CD4-positive, alpha-beta T cell treated with Interleukin-2 at 100 ng/mL for 4 hours (primary cell): ENCODE measurements at regions not wholly inside any gene's neighbourhood (a gene's known extent, or its start where the extent isn't known, plus 50 kb on each side); places are given as distances from the start of the nearest gene placed in this dataset.
A peak's percentile ranks its signal among the peaks of the same experiment; 100 is the strongest.

Experiments used
- DNase-seq: peaks from one replicate; pipeline ENCODE4 v3.0.0-alpha.2; 2020; ENCODE audit warnings: low spot score

DNA sequence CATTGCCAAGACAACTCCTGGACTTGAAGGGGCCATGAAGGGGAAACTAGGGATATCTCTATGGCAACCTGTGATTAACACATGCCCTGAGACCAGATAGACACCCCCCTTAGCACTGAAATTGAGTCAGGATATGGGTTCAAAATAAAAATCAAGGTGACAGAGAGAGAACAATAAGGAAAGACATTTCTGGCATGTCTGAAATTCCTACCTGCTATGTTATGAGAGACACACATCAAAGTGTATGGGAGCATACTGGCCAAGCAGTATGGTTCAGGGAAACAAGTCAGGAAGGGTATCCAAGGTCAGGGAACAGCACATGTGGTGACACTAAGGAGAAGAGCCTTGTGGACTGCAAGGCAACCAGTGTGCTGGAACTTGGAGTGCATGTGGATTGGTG is 388.7 kb downstream of the SHQ1 start:
- no peak for DNase-seq

DNA sequence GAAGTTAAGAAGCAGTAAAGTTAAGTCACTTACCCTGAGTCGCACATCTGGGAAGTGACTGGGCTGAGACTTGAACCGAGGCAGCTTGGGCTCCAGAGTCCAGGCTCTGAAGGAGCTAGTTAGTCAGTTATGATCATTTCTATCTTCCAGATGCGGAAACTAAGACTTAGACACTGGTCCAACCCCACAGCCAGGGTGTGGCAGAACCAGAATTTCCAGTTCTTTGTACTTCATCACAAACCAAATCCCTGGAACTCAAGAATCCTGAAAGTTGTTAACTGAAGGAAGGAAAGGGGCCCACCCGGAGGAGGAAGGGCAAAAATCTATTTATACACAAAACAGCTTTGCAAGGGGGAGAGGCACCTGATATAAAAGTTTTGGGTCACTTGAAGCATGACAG is 389.9 kb downstream of the SHQ1 start:
- no peak for DNase-seq

DNA sequence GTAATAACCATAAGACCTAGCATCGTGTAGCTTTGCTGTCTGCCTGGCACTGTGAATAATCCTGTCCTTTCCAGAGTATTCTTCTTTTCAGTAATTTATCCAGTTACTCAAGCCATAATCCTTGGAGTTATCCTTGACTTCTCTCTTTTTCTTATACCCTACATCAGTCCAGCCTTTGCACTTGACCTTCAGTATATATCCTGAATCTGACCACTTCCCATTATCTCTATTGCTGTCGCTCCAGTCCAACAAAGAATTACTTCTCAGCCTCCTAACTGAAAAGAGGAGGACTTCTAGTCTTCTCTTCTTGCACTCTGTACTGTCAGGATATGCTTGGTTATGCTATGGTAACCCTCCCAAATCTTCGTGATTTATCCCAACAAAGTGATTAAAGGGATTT is 393.8 kb downstream of the SHQ1 start:
- DNase-seq = no peak

DNA sequence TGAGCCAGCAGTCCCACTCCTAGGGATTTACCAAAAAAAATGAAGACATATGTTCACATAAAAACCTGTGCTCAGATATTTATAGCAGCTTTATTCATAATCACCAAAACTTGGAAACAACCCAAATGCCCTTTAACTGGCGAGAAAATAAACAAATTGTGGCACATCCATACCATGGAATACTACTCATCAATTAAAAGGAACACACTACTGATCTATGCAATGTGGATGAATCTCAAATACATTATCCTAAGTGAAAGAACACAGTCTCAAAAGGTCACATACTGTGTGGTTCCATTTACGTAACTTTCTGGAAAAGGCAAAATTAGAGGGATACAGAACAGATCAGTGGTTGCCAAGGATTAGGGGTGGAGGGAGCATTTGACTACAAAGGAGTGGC is 394.5 kb downstream of the SHQ1 start:
- no peak for DNase-seq

DNA sequence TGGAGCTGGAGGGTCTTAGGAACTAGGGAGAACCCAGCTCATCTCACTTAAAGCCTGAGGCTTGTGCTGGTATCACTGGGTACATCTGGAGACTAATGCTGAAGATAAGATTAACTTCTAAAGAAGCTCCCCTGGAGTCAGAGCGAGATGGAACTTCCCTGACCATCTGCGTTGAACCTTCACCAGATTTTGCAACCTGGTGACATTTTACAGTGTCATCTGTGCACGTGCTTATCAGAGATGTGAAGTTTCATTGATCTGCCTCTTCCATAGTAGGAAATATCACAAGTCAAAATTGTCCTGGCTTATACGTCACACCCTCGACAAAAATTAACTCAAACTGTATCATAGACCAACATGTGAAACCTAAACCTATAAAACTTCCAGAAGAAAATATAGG is 395.5 kb downstream of the SHQ1 start:
- no peak for DNase-seq

DNA sequence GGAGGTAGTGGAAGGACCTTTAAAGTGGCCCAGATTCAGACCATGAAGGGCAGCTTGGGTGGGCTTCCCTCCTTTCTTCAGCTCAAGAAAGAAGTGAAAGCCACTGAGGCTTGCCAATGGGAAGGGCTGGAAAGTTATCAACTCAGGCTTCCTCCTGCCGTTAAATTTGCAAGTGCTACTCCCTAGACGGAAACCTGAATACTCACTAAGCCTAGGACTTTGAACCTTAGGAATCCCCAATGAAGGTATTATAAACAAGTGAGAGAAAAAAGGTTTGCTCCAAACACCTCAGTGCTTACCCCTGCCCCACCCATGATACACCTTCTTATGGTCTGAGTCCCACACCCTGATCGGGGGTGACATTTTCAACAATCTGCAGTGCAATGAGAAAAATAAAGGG is 396.4 kb downstream of the SHQ1 start:
- DNase-seq = no peak

DNA sequence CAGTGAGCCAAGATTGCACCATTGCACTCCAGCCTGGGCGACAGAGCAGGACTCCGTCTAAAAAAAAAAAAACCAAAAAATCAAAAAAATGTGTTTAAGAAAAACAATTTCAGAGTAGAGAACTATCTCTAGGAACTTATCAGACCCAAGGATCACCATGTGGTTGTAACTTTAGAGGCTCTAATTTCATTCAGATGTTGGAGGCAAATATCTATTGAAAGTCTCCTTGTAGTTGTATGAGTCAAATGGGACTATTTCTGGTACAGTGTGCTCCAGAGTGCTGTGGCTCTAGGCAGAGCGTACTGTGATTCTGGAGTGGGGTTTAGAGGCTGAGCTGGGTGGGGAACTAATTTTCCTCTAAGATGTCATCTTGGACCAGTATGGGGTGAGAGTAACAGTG is 398.7 kb downstream of the SHQ1 start:
- no peak for DNase-seq

DNA sequence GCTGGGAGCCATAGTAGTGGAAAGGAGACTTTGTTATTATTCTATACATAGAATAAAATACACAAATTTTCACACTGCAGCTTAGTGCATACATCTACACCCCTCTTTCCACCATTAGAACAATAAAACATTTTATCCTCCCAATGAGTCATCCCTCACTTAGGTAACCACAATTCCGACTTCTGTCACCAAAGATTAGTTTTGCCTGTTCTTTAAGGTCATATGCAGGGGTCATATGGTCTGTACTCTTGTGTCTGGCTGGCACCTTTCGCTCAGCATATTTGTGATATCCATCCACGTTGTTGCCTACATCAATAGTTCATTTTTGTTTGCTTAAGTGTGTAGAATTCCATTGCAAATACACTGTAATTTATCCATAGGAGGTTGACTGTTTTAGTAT is 399.4 kb downstream of the SHQ1 start:
- no peak for DNase-seq

DNA sequence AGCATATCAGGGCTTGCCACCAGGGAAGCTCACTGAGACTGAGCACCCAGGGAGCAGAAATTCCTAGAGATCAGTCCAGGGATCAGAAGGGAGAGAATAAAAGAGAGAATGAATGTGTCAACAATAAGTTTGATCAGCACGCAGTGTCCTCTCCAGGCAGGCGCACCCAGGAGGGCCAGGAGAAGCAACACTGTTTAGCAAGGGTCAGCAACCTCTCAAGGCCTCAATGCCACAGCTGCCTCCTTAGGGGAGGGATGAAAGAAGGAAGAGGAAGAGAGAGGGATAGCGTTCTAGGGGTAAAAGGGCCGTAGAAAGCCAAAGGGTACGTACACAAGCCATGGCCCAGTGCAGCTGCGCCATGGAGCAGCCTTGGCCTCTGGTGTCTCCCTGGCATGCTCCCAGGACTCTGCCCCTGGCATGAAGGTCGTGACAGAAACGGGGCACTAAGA is 399.8 kb downstream of the SHQ1 start:
- no peak for DNase-seq

DNA sequence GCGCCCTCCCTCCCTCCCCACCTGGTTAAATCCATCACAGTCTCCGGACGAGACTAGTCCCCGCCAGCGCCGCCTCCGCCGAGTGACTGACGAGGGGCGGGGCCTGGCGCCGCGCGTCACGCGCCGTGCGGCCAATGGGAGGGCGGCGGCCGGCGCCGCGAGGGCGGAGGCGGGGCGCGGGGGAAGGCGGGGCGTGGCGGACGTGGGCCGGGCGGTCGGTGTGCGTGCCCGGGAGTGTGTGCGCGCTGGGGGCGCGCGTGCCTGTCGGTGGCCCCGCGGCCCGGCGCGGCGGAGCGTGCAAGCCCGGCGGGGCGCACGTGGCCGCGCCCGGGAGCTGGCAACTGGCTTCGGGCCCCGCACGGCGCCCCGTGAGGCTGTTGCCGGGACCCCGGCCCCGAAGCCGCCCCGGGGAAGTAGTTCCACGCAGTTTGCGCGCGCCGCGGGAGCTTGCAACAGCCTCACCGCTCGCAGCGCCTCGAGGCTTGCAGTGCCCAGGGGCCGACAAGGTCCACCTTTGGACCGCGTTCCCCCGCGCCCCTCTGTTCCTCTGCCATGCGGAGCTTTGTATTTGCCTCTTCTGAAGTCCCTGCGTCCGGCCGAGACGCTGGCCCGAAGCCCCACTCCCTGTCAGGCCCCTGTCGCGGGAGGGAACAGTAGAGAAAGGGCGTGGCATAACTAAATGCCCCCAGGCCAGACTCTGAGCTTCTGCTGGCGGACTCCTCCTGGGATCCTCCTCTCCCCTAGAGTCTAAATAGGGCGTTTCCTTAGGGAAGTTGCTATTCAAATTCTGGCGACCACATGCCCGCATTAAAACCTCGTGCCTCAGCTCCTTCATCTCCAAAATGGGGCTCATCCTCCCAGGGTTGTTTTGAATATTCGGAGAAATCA is 400.9 kb downstream of the SHQ1 start:
- DNase-seq = peak; percentile 93

DNA sequence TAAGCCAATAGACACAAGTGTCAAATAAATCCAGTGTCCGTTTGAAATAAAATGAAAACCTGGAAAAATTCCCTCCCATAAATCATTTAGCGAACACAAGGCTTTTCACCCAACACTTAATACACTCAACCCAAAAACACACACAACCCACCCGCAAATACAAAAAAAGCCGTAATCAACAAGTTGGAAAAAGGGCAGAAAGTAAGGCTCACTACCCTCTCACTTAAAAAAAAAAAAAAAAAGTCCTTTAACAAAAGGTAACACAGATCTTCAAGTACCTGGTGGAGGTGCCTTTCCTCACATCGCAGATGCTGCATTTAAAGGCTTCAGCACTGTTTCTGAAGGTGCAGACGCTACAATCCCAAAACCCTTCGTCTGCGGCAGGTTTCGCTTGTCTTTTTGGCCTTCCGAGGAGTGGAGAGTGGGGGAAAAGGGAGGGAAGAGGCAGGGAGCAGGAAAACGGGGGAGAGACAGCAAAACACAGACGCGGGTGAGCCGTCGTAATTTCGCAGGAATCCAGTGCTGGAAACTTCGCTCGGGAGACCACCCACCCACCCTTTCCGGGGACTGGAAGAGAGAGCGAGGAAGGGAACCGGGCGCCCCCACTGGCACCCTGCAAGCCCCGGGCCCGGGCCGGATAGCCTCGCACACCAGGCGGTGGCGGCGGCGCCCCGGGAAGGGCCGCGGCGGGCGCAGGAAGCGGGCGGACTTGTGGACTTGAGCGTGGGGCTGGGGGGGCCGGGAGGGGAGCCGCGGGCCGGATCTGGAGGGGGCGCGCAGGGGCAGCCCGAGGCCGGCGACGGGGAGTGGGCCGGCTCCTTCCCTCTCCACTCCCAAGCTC is 401.8 kb downstream of the SHQ1 start, which contains the start of gene RYBP:
RYBP (minus strand) TSS at position 404 of the 841 bp plus-strand sequence.
- DNase-seq = peak; percentile 36

DNA sequence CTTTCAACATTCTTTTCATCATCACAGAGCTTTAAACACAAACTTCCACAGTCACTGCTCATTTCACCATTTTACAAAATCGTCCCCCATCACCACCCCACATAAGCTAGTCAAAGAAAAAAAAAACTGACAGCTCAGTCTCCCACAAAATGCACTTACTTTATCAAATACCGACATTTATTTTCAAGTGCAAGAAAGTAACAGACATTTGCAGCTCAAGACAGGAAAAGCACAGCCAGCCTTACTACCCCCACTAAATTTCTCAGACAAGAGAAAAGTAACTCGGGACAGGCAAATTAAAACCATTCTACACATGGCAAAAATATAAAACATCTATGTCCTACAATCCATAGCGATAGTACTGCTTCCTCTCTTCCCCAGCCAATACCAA is 402.4 kb downstream of the SHQ1 start:
- DNase-seq = no peak

DNA sequence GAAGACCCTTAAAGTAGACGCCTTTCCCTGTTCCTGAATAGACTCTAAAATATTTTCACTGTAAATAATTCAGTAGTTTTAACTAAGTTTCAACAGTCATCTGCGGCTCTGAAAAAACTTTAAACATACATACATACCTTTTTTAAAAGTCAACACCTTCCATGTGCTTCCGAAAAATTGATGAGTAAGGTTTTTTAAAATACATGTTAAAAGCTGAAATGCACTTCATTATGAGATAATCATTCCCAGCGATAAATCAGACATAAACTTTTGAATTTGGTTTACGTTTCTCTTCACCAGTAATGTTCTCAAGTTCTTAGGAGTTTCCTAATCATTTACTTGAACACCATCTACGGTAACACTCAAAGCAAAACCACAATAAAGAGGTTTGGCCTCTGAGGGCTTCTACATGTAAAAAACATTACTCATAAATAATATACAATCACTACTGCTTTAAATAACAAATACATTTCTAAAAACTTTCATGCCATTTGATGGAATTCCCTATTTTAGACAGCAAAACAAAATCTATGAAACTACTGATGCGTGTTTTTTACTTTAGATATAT is 403.5 kb downstream of the SHQ1 start:
- DNase-seq = peak; percentile 72

DNA sequence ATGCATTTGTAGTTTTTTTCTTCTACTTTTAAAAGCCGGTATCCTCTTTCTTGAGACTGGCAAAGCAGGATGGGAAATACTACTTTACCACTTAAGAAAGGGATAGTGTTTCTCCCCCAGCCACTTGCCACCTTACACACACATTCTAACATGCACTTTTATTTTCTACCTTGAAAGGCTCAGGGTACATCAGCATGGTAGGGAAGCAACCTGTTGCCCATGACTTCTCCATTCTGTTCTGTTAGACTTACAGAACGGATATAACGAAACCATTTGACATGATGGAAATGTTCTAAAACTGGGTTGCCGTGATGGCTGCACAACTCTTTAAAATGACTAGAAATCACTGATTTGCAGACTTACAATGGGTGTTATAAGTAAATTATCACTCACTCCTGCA is 405.5 kb downstream of the SHQ1 start:
- DNase-seq = no peak

DNA sequence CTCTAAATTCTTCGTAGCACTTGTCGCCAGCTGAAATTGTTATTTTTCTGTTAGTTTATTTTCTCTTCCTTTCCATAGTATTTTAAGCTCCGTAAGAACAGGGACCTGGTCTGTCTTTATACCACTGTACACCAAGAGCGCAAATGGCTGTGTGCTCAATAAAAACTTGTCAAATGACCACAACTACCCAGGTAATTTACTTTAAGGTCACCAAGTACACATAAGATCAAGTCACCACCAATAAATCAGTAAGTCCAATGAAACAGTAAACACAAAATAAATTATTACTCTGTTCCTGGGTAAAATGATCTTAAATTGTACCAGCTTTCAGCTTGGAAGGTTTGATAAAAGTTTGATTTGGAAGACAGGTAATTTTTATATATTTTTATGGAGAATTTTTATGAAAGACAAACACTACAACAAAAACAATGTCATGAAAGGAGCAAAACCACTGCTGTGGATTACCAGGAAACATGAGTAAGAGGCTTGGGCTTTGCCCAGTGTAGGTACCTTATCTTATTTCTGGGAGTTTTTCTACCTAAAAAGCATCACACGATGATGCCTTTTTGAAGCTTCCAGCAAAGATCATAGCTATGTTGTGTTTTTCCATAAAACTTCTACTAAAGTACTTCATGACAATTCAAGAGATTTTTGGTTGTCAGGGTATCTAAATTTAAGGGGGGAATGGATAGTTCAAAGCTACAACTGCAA is 406.8 kb downstream of the SHQ1 start:
- peak; percentile 49 for DNase-seq

DNA sequence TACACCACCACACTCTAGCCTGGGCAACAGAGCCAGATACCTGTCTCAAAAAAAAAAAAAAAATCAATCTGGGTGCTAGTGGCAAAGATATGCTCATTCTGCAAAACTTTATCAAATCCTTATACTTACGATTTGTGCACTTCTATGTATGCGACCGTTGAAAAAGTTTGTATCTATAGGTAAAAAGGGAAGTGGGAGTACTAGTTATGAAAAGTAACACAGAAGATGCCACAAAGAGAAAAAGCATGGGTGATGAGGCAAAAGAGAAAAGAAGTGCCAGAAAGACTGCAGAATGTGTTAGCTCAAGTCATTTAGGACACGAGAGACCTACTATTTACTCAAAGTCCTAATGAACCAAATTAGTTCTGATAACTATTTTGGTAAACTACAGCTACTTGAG is 407.8 kb downstream of the SHQ1 start:
- no peak for DNase-seq

DNA sequence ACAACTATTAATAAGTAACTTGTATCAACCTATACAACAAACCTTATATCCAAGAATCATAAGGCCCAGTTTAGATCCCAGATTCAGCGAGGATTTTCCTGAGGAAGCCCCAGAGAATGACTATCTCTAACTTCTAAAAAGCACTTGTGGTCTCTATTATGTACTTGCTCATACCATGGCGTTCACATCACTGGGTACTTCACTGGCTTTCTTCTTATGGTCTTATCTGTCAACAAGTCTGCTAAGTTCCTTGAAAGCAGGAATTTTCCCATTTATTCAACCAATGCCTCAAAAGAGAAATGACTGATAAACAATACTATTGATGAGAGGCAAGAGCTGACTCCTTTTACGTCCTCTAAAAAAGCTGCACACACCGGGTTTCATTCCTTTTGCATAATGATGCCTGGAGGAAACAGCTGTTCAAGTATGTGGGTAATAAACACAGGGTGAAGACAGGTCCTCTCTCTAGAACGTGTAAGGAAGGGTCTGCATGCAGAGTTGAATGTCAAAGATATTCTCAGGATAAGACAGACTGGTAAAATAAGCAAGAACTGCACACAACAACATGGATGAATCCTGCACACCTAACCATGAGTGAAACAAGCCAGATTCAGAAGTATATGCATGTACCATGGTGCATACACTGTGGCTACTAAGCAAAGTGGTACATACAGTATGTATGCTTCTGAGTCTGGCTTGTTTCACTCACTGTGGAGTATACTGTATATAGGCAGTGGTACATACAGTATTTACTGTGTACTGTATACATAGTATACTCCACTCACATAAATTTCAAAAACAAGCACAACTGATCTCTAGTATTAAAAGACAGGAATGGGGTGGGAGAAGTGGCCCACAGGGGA is 408.7 kb downstream of the SHQ1 start:
- DNase-seq = no peak

DNA sequence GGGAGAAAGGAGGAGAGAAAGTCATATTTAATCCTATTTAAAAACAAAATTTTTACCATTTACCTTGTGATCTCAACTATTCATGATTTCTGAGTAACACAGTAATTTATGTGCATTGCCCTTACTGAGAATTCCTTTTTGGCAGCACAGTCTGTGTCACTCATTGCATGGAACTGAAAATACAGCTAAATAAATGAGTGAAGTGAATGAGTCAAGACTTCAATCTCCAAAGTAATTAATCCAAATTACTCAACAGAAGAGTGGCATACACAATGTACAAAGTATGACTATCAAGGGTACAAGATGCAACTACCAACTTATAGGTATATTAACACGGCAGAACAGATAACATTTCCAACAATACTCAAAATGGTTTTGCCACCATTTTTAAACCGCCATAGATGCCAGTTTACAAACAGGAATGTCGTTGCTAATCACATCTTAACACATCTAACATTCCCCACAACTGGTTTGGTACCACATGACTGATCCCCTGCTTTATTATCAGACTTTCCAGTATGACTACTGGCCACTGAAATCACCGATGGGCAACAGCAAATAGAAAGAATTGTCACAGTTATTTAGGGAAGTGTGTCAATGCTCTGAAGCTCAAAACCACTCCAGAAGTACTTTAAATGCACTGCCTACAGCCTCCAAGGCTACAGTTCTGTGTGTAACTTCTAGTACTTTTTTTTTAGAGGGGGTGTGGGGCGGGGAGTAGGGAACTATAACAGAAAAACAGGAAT is 410.4 kb downstream of the SHQ1 start:
- DNase-seq = peak; percentile 32

DNA sequence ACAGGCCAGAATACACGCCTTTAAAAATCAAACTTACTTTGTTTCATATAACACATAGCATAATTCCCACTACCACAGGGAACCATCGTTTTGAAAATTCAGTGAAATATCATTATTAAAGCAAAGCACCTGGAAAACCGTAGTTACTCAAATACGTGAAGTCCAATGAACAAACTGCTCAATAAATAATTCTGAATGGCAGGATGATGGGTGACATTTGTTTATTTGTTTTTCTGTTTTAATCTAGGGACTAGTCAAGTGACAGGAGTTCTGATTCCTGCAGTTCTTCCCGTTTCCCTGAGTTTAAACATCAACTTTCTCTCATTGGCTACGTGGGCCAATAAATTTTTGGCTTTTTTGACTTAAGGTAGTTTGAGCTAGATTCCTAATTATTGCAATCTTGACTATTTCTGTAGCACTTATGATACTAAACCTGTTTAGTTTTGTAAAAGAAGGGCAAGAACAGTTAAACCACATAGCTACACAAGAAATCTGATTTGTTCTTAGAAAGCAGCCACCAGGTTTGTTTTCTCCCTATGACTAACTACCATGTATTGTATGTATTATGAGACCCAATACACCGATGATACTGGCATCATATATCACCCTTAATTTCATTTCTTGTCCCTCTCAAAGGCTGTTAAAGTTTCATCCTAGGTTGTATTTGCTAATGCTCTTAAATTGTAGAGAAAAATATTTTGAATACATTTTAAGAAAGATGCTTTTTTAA is 411.2 kb downstream of the SHQ1 start:
- DNase-seq = peak; percentile 27

DNA sequence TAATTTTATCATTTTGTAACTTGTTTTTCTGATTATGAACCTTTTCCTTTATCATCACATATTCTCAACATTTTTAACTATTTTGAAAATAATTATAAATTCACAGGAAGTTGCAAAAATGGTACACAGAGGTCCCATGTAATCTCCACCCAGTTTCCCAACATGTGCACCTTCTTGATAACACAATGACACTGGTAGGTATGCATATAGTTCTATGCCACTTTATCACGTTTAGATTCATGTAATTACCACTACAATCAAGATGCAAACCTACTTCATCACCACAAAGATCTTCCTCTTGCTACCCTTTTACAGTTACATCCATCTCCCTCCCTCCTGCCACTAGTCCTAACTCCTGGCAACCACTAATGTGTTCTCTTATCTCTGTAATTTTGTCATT is 413.9 kb downstream of the SHQ1 start:
- no peak for DNase-seq
